HEK293 (cell line): ENCODE measurements at regions not wholly inside any gene's neighbourhood (a gene's known extent, or its start where the extent isn't known, plus 50 kb on each side); places are given as distances from the start of the nearest gene placed in this dataset.

Experiments used
- SETDB1 ChIP-seq: IDR thresholded peaks from one replicate; pipeline ENCODE4 v1.6.1; 2017; ENCODE audit warnings: mild to moderate bottlenecking, low read length, moderate library complexity, mixed read lengths; ENCODE audit not compliant: insufficient read length
- YY1 ChIP-seq: fragments of 450-650 bp; formaldehyde crosslinking; IDR thresholded peaks from 2 replicates; pipeline ENCODE4 v1.5.1; 2018; ENCODE audit warnings: missing biosample characterization, missing genetic modification characterization
- ZNF16 ChIP-seq: fragments of 450-650 bp; formaldehyde crosslinking; IDR thresholded peaks from 2 replicates; pipeline ENCODE4 v1.5.1; 2016; ENCODE audit warnings: low read depth, missing biosample characterization, missing genetic modification characterization
- ZNF2 ChIP-seq: fragments of 450-650 bp; formaldehyde crosslinking; IDR thresholded peaks from 2 replicates; pipeline ENCODE4 v1.5.1; 2016; ENCODE audit warnings: missing biosample characterization, missing genetic modification characterization
- TF ChIP-seq, protein P1 (sequence below): fragments of 450-650 bp; formaldehyde crosslinking; IDR thresholded peaks from 2 replicates; pipeline ENCODE4 v1.5.1; 2016; ENCODE audit warnings: missing biosample characterization, missing genetic modification characterization
- TF ChIP-seq, protein P2 (sequence below): fragments of 450-650 bp; formaldehyde crosslinking; optimal IDR thresholded peaks from 2 replicates; pipeline ENCODE3; 2016; ENCODE audit warnings: missing biosample characterization, mild to moderate bottlenecking, missing genetic modification characterization

DNA sequence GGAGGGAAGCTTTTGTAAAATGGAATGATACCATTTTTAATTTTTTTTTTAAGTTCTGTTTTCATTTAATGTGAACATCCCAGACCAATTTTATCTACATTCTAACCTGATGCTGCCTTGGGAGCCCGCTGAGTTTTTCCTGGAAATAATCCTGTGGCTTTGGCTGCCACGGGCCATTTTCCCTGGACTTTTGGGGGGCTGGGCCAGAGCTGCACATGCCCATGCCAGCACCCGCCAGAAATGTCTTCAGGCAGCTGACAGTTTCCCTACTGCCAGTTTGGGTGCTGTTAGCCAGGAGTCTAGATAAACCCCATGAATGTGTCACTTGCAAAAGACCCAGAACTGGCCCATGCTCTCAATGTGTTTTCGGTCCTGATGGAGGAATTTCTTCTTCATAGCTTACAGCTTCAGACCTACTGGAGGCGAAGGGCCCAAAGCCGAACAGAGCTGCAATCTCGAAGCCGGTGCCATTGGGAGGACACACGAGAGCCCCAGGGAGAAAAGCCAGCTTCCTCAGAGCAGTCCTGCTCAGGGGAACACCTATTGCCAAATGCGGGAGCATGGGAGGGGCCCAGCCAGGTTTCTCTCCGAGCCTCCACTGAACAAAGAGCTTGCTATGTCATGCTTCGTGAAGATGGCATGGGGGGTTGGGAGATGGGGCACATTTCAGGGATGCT, 444.2 kb upstream of the MKI67 start:
- no peak for TF ChIP-seq ZNF16 (tag by site-specific recombination)
- TF ChIP-seq YY1 (tag by site-specific recombination) = no peak
- TF ChIP-seq ZNF2 (tag by site-specific recombination) = no peak
- no peak for TF ChIP-seq SETDB1
- TF ChIP-seq, protein P1, sequence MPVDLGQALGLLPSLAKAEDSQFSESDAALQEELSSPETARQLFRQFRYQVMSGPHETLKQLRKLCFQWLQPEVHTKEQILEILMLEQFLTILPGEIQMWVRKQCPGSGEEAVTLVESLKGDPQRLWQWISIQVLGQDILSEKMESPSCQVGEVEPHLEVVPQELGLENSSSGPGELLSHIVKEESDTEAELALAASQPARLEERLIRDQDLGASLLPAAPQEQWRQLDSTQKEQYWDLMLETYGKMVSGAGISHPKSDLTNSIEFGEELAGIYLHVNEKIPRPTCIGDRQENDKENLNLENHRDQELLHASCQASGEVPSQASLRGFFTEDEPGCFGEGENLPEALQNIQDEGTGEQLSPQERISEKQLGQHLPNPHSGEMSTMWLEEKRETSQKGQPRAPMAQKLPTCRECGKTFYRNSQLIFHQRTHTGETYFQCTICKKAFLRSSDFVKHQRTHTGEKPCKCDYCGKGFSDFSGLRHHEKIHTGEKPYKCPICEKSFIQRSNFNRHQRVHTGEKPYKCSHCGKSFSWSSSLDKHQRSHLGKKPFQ (tag by site-specific recombination) = no peak
- TF ChIP-seq, protein P2, sequence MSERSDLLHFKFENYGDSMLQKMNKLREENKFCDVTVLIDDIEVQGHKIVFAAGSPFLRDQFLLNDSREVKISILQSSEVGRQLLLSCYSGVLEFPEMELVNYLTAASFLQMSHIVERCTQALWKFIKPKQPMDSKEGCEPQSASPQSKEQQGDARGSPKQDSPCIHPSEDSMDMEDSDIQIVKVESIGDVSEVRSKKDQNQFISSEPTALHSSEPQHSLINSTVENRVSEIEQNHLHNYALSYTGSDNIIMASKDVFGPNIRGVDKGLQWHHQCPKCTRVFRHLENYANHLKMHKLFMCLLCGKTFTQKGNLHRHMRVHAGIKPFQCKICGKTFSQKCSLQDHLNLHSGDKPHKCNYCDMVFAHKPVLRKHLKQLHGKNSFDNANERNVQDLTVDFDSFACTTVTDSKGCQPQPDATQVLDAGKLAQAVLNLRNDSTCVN (tag by site-specific recombination) = no peak
